Activated naive CD4-positive, alpha-beta T cell treated with anti-CD3 and anti-CD28 coated beads for 36 hours (primary cell): ENCODE measurements at regions not wholly inside any gene's neighbourhood (a gene's known extent, or its start where the extent isn't known, plus 50 kb on each side); places are given as distances from the start of the nearest gene placed in this dataset.
"Not testable (repeated sequence)": the region's sequence is repeated elsewhere in the genome, so short reads cannot be mapped to it uniquely, and the experiment has no call there.

Source experiments
- CTCF ChIA-PET: fragments of 350-600 bp; sonication (Branson Sonifier 250); formaldehyde crosslinking; loops from one replicate; lab custom pipeline; 2021; ENCODE audit warnings: antibody characterized with exemption; lab: Charles Lee
- DNase-seq: peaks from one replicate; pipeline ENCODE4 v3.0.0-alpha.2; 2020
- H3K27ac Mint-ChIP-seq: one replicate; pipeline ENCODE4 v1.8.0; 2021; ENCODE audit warnings: mild to moderate bottlenecking, mixed read lengths
- H3K27me3 Mint-ChIP-seq: one replicate; pipeline ENCODE4 v1.8.0; 2021; ENCODE audit warnings: low read depth, mixed read lengths
- H3K36me3 Mint-ChIP-seq: one replicate; pipeline ENCODE4 v1.8.0; 2021; ENCODE audit warnings: low read depth, mixed read lengths
- H3K4me1 Mint-ChIP-seq: one replicate; pipeline ENCODE4 v1.8.0; 2021; ENCODE audit warnings: low read depth, mixed read lengths
- H3K4me3 Mint-ChIP-seq: one replicate; pipeline ENCODE4 v1.8.0; 2021; ENCODE audit warnings: mild to moderate bottlenecking, moderate library complexity, mixed read lengths
- H3K9me3 Mint-ChIP-seq: one replicate; pipeline ENCODE4 v1.8.0; 2021; ENCODE audit warnings: mixed read lengths
- intact Hi-C: fragments of 100-400 bp; cut with micrococcal nuclease; formaldehyde crosslinking; loops from one replicate; pipeline ENCODE4 v1.15.1; 2023

GRCh38 chr6:33507261-33507660 is 52.9 kb downstream of the ZBTB9 start:
- Mint-ChIP-seq H3K36me3 (no peaks in the 10 kb centered on the region), H3K4me3 (no peak overlapping the region), H3K27ac (no peak overlapping the region), H3K27me3 (peaks cover 7% of the 10 kb centered on the region), H3K9me3 (no peaks in the 10 kb centered on the region), H3K4me1 (peaks cover 3% of the 10 kb centered on the region)
- intact Hi-C loops, result no loop called here
- DNase-seq, result no peak
- CTCF ChIA-PET, result no interaction called here

GRCh38 chr6:33508935-33509926 is 54.9 kb downstream of the ZBTB9 start:
- H3K27ac Mint-ChIP-seq, result no peak overlapping the region

DNA sequence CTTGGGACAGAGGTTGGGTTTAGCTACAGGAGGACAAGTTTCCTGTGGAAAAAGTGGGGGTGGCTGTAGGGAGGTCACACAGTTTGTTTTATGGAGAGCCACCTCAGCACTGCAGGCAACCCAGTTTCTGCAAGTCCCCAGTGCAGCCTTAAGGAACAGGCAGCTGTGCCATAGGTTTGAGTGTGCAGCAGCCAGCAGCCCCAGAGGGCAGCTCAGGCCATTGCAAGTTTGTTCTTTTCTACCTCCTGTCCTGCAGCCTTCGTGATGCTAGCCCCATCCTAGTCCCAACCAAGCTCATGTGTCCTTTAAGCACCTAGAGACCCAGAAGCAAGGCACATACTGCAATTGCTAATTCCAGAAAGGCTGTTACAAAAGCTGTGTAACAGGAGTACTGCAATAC is 58.8 kb downstream of the ZBTB9 start:
- no peak overlapping the region for H3K4me3 Mint-ChIP-seq
- CTCF ChIA-PET, result interaction anchor here (1.0 to 1.1 kb wide), 2 partner anchors 67 to 255 kb away, joined by 3 read pairs; partner anchors contain the start of gene BAK1

More at GRCh38 chr6:33508935-33509926, 54.9 kb downstream of the ZBTB9 start:
- H3K36me3 Mint-ChIP-seq, result no peaks in the 10 kb centered on the region
- DNase-seq, result no peak
- CTCF ChIA-PET, result no interaction called here
- peaks cover 8% of the 10 kb centered on the region for H3K27me3 Mint-ChIP-seq
- H3K4me3 Mint-ChIP-seq, result no peak overlapping the region
- H3K9me3 Mint-ChIP-seq, result no peaks in the 10 kb centered on the region
- peaks cover 4% of the 10 kb centered on the region for H3K4me1 Mint-ChIP-seq
- intact Hi-C loops, result no loop called here

DNA sequence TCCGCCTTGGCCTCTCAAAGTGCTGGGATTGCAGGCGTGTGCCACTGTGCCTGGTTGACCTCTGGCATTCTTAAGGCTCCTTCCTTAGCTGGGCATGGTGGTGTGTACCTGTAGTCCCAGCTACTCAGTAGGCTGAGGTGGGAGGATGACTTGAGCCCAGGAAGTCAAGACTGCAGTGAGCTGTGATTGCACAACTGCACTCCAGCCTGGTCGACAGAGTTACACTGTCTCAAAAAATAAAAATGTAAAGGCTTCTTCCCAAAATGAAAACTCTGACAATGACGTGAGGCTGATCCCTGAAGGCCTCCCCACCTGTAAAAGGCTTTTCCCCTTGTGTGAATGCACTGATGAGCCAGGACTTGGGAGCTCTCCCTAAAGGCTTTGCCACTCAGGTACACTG is 62.4 kb downstream of the ZBTB9 start:
- no peak for DNase-seq
- intact Hi-C loops, result no loop called here
- CTCF ChIA-PET, result no interaction called here

More for the DNA sequence above, 58.8 kb downstream of the ZBTB9 start:
- intact Hi-C loops, result no loop called here
- Mint-ChIP-seq H3K27me3 (peaks cover 12% of the 10 kb centered on the region), H3K27ac (no peak overlapping the region), H3K36me3 (no peaks in the 10 kb centered on the region), H3K4me1 (peaks cover 4% of the 10 kb centered on the region), H3K9me3 (no peaks in the 10 kb centered on the region)
- DNase-seq, result no peak

GRCh38 chr6:33520636-33521488 is 59.2 kb downstream of the BAK1 start:
- CTCF ChIA-PET, intact Hi-C loops, H3K27ac Mint-ChIP-seq: not testable (repeated sequence)

More for the DNA sequence above, 62.4 kb downstream of the ZBTB9 start:
- Mint-ChIP-seq H3K36me3 (no peaks in the 10 kb centered on the region), H3K9me3 (peaks cover 1% of the 10 kb centered on the region), H3K4me1 (peaks cover 4% of the 10 kb centered on the region), H3K27me3 (peaks cover 5% of the 10 kb centered on the region), H3K27ac (no peak overlapping the region), H3K4me3 (no peak overlapping the region)

DNA sequence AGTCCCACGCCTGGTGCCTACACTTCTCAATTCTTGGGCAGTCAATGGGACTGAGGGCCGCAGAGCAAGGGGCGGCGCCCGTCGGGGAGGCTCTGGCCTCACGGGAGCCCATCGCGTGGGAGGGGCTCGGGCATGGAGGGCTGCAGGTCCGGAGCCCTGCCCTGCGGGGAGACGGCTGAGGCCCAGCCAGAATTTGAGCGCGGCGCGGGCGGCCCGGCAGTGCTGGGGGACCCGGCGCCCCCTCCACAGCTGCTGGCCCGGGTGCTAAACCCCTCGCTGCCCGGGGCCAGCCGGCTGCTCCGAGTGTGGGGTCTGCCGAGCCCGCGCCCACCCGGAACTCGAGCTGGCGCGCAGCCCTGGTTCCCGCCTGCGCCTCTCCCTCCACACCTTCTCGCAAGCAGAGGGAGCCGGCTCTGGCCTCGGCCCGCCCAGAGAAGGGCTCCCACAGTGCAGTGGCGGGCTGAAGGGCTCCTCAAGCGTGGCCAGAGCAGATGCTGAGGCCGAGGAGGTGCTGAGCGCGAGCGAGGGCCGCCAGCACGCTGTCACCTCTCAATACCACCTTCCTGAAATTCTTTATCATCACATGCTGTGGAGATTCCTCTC is 58.5 kb downstream of the BAK1 start:
- no peaks in the 10 kb centered on the region for H3K27me3 Mint-ChIP-seq
- H3K9me3 Mint-ChIP-seq, result peaks cover 1% of the 10 kb centered on the region
- no peaks in the 10 kb centered on the region for H3K36me3 Mint-ChIP-seq
- intact Hi-C loops, result no loop called here
- H3K27ac Mint-ChIP-seq, result no peak overlapping the region
- CTCF ChIA-PET, result no interaction called here
- no peak overlapping the region for H3K4me3 Mint-ChIP-seq
- no peak for DNase-seq
- H3K4me1 Mint-ChIP-seq, result no peaks in the 10 kb centered on the region

More at GRCh38 chr6:33520636-33521488, 59.2 kb downstream of the BAK1 start:
- not testable (repeated sequence) for H3K4me3 Mint-ChIP-seq, DNase-seq, H3K4me1 Mint-ChIP-seq, H3K36me3 Mint-ChIP-seq, H3K27me3 Mint-ChIP-seq, H3K9me3 Mint-ChIP-seq
